Keratinocyte (primary cell): ENCODE measurements at regions not wholly inside any gene's neighbourhood (a gene's known extent, or its start where the extent isn't known, plus 50 kb on each side); places are given as distances from the start of the nearest gene placed in this dataset.

Experiments used
- DNase-seq: peaks from one replicate; pipeline ENCODE4 v3.0.0-alpha.2; 2011; ENCODE audit warnings: low read depth, missing footprints, low spot score
- FAIRE-seq: peaks from 2 replicates; lab custom pipeline; 2011; peaks lifted over from hg19 to GRCh38; lab: Jason Lieb, UNC
- H2AFZ ChIP-seq: 2 replicates; pipeline ENCODE4 v1.6.0; 2012; ENCODE audit warnings: low read length, control low read depth, inconsistent platforms; ENCODE audit not compliant: control insufficient read depth
- H3K27ac ChIP-seq: 2 replicates; pipeline ENCODE4 v1.5.1; 2011; ENCODE audit warnings: low read length; ENCODE audit not compliant: control insufficient read depth, insufficient read depth
- H3K27me3 ChIP-seq: 3 replicates; pipeline ENCODE4 v1.6.0; 2011; ENCODE audit warnings: low read length; ENCODE audit not compliant: control insufficient read depth, insufficient read depth; ENCODE audit errors: extremely low read depth
- H3K36me3 ChIP-seq, 2 experiments: 2 replicates in 1 of 2; 3 replicates in 1 of 2; pipeline ENCODE4 v1.5.1; 2011; ENCODE audit warnings: low read length in 2 of 2, mild to moderate bottlenecking in 1 of 2; ENCODE audit not compliant: control insufficient read depth in 2 of 2, insufficient read depth in 2 of 2; ENCODE audit errors: extremely low read depth in 1 of 2
- H3K4me1 ChIP-seq: 3 replicates; pipeline ENCODE4 v1.5.1; 2011; ENCODE audit warnings: low read length; ENCODE audit not compliant: control insufficient read depth, insufficient read depth; ENCODE audit errors: extremely low read depth
- H3K4me2 ChIP-seq: 3 replicates; pipeline ENCODE4 v1.6.0; 2011; ENCODE audit warnings: low read depth, low read length; ENCODE audit not compliant: control insufficient read depth, insufficient read depth; ENCODE audit errors: extremely low read depth
- H3K4me3 ChIP-seq, 3 experiments: fragments of 200-600 bp in 1 of 3; sonication (generic) in 1 of 3; 2 replicates in 2 of 3; 3 replicates in 1 of 3; pipeline ENCODE4 v1.5.1; 2011 to 2016; ENCODE audit warnings: low read length in 3 of 3, mild to moderate bottlenecking in 3 of 3, control low read depth in 2 of 3, inconsistent platforms in 1 of 3, low read depth in 1 of 3, mixed read lengths in 1 of 3, mixed run types in 1 of 3, moderate library complexity in 1 of 3; ENCODE audit not compliant: control insufficient read depth in 2 of 3, insufficient read depth in 2 of 3; ENCODE audit errors: extremely low read depth in 1 of 3
- H3K79me2 ChIP-seq: 2 replicates; pipeline ENCODE4 v1.6.0; 2012; ENCODE audit warnings: low read length; ENCODE audit not compliant: control insufficient read depth, insufficient read depth
- H3K9ac ChIP-seq: 3 replicates; pipeline ENCODE4 v1.6.0; 2011; ENCODE audit warnings: low read length; ENCODE audit not compliant: control insufficient read depth, insufficient read depth; ENCODE audit errors: extremely low read depth
- H3K9me1 ChIP-seq: 3 replicates; pipeline ENCODE4 v1.6.0; 2011; ENCODE audit warnings: low read length; ENCODE audit not compliant: control insufficient read depth, insufficient read depth; ENCODE audit errors: extremely low read depth
- H3K9me3 ChIP-seq: 2 replicates; pipeline ENCODE4 v1.5.1; 2012; ENCODE audit warnings: low read depth, low read length; ENCODE audit not compliant: control insufficient read depth
- H4K20me1 ChIP-seq: 3 replicates; pipeline ENCODE4 v1.6.0; 2011; ENCODE audit warnings: low read length; ENCODE audit not compliant: control insufficient read depth, insufficient read depth; ENCODE audit errors: extremely low read depth
- EZH2 ChIP-seq: IDR thresholded peaks from one replicate; pipeline ENCODE4 v1.6.1; 2012; ENCODE audit warnings: inconsistent platforms, mild to moderate bottlenecking, low read length, moderate library complexity
- dilution Hi-C: fragments of 300-500 bp; cut with MboI; formaldehyde crosslinking; loops from one replicate; pipeline ENCODE4 v1.7.0; 2020; ENCODE audit warnings: low sequenced_read_pairs; ENCODE audit not compliant: extremely low pct_ligation_motif_present
- TF ChIP-seq, protein P1 (sequence below), 3 experiments: IDR thresholded peaks in 1 of 3; conservative IDR thresholded peaks in 1 of 3; optimal IDR thresholded peaks in 1 of 3; 2 replicates in 2 of 3; 3 replicates in 1 of 3; pipeline versions ENCODE3 to v1.5.1; 2011; ENCODE audit warnings: low read length in 3 of 3, mild to moderate bottlenecking in 3 of 3, moderate library complexity in 2 of 3, control low read depth in 1 of 3, inconsistent platforms in 1 of 3; ENCODE audit not compliant: insufficient read depth in 2 of 3; ENCODE audit errors: extremely low read depth in 1 of 3

DNA sequence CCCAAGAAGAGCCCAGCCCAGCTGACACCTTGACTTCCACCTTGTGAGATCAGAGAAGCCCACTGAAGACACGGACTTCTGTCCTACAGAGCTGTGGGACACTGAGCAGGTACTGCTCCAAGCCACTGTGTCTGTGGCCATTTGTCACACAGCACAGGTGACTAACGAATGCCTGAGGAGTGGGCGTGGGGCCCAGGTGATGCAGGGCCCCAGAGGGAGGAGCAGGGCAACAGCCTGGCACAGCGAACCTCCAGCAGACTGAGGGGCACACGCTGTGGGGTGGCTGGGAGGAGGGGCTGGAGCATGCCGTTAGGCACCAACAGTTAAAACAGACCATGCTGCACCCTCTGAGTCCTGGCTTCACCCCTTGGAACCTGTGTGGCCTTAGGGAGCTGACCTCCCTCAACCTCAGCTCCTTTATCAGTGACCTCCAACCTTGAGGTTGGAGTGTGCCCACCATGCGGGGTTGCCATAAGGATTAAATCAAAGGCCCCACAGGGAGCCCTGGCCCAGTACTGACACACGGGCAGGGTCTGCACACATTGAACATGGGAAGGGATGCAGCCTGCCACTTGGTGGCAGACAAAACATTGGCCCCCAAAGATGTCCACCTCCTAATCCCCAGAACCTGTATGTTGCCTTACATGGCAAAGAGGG lies 119.9 kb upstream of the CST7 start:
- no peak for TF ChIP-seq EZH2
- TF ChIP-seq, protein P1, sequence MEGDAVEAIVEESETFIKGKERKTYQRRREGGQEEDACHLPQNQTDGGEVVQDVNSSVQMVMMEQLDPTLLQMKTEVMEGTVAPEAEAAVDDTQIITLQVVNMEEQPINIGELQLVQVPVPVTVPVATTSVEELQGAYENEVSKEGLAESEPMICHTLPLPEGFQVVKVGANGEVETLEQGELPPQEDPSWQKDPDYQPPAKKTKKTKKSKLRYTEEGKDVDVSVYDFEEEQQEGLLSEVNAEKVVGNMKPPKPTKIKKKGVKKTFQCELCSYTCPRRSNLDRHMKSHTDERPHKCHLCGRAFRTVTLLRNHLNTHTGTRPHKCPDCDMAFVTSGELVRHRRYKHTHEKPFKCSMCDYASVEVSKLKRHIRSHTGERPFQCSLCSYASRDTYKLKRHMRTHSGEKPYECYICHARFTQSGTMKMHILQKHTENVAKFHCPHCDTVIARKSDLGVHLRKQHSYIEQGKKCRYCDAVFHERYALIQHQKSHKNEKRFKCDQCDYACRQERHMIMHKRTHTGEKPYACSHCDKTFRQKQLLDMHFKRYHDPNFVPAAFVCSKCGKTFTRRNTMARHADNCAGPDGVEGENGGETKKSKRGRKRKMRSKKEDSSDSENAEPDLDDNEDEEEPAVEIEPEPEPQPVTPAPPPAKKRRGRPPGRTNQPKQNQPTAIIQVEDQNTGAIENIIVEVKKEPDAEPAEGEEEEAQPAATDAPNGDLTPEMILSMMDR (optimal IDR thresholded peaks at IDR 0.05 in 1 of 3, IDR thresholded peaks at IDR 0.05 in 1 of 3, conservative IDR thresholded peaks at IDR 0.05 in 1 of 3; ENCODE audit: extremely low read depth in 1 of 3, insufficient read depth in 2 of 3, low read length in 3 of 3): no peak
- dilution Hi-C loops: no loop called here
- H3K79me2 ChIP-seq: no peaks in the 10 kb centered on the region
- H3K9ac ChIP-seq: no peak overlapping the region
- H3K9me1 ChIP-seq: no peaks in the 10 kb centered on the region
- H3K4me3 ChIP-seq: no peak overlapping the region
- H2AFZ ChIP-seq: no peak overlapping the region
- no peak overlapping the region for H3K27ac ChIP-seq
- H4K20me1 ChIP-seq: no peaks in the 10 kb centered on the region
- no peaks in the 10 kb centered on the region for H3K27me3 ChIP-seq
- H3K4me1 ChIP-seq: no peaks in the 10 kb centered on the region
- H3K9me3 ChIP-seq: no peaks in the 10 kb centered on the region
- no peaks in the 10 kb centered on the region for H3K36me3 ChIP-seq
- no peak for FAIRE-seq
- H3K4me2 ChIP-seq: no peak overlapping the region
- DNase-seq: no peak

DNA sequence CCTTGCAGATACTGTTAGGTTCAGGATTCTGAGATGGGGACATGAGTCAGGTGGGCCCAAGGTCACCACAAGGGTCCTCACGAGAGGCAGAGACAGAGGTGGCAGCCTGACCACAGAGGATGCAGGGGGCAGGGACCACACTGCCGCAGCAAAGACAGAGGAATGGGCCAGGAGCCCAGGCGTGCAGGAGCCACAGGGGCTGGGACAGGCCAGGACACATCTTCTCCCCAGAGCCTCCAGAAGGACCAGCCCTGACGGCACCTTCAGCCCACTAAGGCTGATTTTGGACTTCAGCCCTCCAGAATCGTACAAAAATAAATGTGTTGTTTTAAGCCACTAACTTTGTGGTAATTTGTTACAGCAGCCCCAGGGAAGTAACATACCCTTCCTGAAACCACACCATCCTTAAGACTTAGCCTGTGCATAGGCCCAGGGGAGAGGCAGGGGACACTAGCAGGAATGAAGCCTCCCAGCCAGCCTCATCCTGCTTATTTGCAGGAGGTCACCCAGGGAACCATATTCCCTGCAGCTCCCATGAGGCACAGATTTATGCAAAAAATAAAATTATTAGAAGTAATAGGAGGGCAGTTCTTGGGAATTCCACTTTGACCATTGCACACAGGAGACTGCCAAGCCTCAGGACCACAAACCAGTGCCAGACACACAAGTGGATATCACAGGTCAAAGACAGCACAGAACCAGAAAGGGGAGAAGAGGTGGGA lies 119.3 kb upstream of the CST7 start:
- TF ChIP-seq EZH2: no peak
- TF ChIP-seq, protein P1 (optimal IDR thresholded peaks at IDR 0.05 in 1 of 3, IDR thresholded peaks at IDR 0.05 in 1 of 3, conservative IDR thresholded peaks at IDR 0.05 in 1 of 3; ENCODE audit: extremely low read depth in 1 of 3, insufficient read depth in 2 of 3, low read length in 3 of 3): no peak
- dilution Hi-C loops: loop anchor here (5.0 kb wide), 1 partner anchor 57 kb away; no protein-coding TSS in a partner anchor
- Histone ChIP-seq H3K9ac (no peak overlapping the region), H3K4me2 (no peak overlapping the region), H3K27ac (no peak overlapping the region), H4K20me1 (no peaks in the 10 kb centered on the region), H3K36me3 (no peaks in the 10 kb centered on the region), H3K4me1 (no peaks in the 10 kb centered on the region), H3K9me3 (no peaks in the 10 kb centered on the region), H3K79me2 (no peaks in the 10 kb centered on the region), H2AFZ (no peak overlapping the region), H3K4me3 (no peak overlapping the region), H3K27me3 (no peaks in the 10 kb centered on the region), H3K9me1 (no peaks in the 10 kb centered on the region)
- FAIRE-seq (no peak), DNase-seq (no peak)
